Islet precursor cell (in vitro differentiated cells): ENCODE measurements at regions not wholly inside any gene's neighbourhood (a gene's known extent, or its start where the extent isn't known, plus 50 kb on each side); places are given as distances from the start of the nearest gene placed in this dataset.
A peak's percentile ranks its signal among the peaks of the same experiment; 100 is the strongest.
"Not testable (repeated sequence)": the region's sequence is repeated elsewhere in the genome, so short reads cannot be mapped to it uniquely, and the experiment has no call there.

Experiments used
- DNase-seq: peaks from one replicate; pipeline ENCODE4 v3.0.0-alpha.2; 2018

GRCh38 chr4:137949746-137950145, 292.4 kb downstream of the SLC7A11 start:
- no peak for DNase-seq

GRCh38 chr4:137946453-137947174, 295.5 kb downstream of the SLC7A11 start:
- no peak for DNase-seq

- DNase-seq = not testable (repeated sequence)
Observed at GRCh38 chr4:137942815-137943214, 299.3 kb downstream of the SLC7A11 start.

- not testable (repeated sequence) for DNase-seq
Observed at GRCh38 chr4:137942015-137942515, 300.1 kb downstream of the SLC7A11 start.

GRCh38 chr4:137934911-137935310, 307.2 kb downstream of the SLC7A11 start:
- DNase-seq = no peak

- DNase-seq = no peak
Observed at GRCh38 chr4:137934046-137934445, 308.1 kb downstream of the SLC7A11 start.

- DNase-seq = no peak
Observed at GRCh38 chr4:137927972-137928371, 314.2 kb downstream of the SLC7A11 start.

GRCh38 chr4:137923494-137923893, 318.7 kb downstream of the SLC7A11 start:
- no peak for DNase-seq

GRCh38 chr4:137922721-137923120, 319.4 kb downstream of the SLC7A11 start:
- DNase-seq = no peak

- no peak for DNase-seq
Observed at GRCh38 chr4:137909529-137910309, 332.4 kb downstream of the SLC7A11 start.

- peak; percentile 54 for DNase-seq
Observed at GRCh38 chr4:137905930-137906329, 336.2 kb downstream of the SLC7A11 start.

- DNase-seq = no peak
Observed at GRCh38 chr4:137901114-137901513, 341.0 kb downstream of the SLC7A11 start.

- DNase-seq = no peak
Observed at GRCh38 chr4:137896221-137896737, 345.9 kb downstream of the SLC7A11 start.

GRCh38 chr4:137895515-137895914, 346.6 kb downstream of the SLC7A11 start:
- not testable (repeated sequence) for DNase-seq

GRCh38 chr4:137892134-137892533, 350.0 kb downstream of the SLC7A11 start:
- no peak for DNase-seq

- DNase-seq = no peak
Observed at GRCh38 chr4:137890812-137891211, 351.3 kb downstream of the SLC7A11 start.

- no peak for DNase-seq
Observed at GRCh38 chr4:137881641-137882040, 349.3 kb upstream of the PCDH18 start.

- DNase-seq = not testable (repeated sequence)
Observed at GRCh38 chr4:137868067-137868466, 335.8 kb upstream of the PCDH18 start.

- DNase-seq = no peak
Observed at GRCh38 chr4:137866671-137867070, 334.4 kb upstream of the PCDH18 start.

GRCh38 chr4:137861682-137862081, 329.4 kb upstream of the PCDH18 start:
- DNase-seq = no peak

GRCh38 chr4:137853424-137853823, 321.1 kb upstream of the PCDH18 start:
- DNase-seq = no peak

- DNase-seq = no peak
Observed at GRCh38 chr4:137852326-137852725, 320.0 kb upstream of the PCDH18 start.

GRCh38 chr4:137851435-137851834, 319.1 kb upstream of the PCDH18 start:
- DNase-seq = no peak

GRCh38 chr4:137827945-137828344, 295.7 kb upstream of the PCDH18 start:
- DNase-seq = not testable (repeated sequence)
